GM23338 (cell line): ENCODE measurements at regions not wholly inside any gene's neighbourhood (a gene's known extent, or its start where the extent isn't known, plus 50 kb on each side); places are given as distances from the start of the nearest gene placed in this dataset.

Experiments
- ATAC-seq: fragments of 200-7000 bp; cut with Tn5 transposase; 3 replicates; pipeline ENCODE4 v1.9.1; 2020
- DNase-seq: peaks from one replicate; pipeline ENCODE4 v3.0.0-alpha.2; 2015; ENCODE audit warnings: low spot score
- H2AFZ ChIP-seq: fragments of 200-600 bp; sonication (generic); 2 replicates; pipeline ENCODE4 v1.8.0; 2016; ENCODE audit warnings: antibody characterized with exemption, mild to moderate bottlenecking, moderate library complexity
- H3F3A ChIP-seq: fragments of 200-600 bp; sonication (generic); replicated peaks from 2 replicates; pipeline ENCODE4 v1.8.0; 2017; ENCODE audit warnings: antibody characterized with exemption, mixed run types, low read depth
- H3K27ac ChIP-seq: fragments of 200-600 bp; sonication (generic); 2 replicates; pipeline ENCODE4 v1.6.1; 2016; ENCODE audit warnings: low read depth
- H3K27me3 ChIP-seq: fragments of 200-600 bp; sonication (generic); 2 replicates; pipeline ENCODE4 v1.8.0; 2016; ENCODE audit warnings: mild to moderate bottlenecking, mixed run types, moderate library complexity; ENCODE audit not compliant: insufficient read depth
- H3K36me3 ChIP-seq: fragments of 200-600 bp; sonication (generic); 2 replicates; pipeline ENCODE4 v1.8.0; 2016; ENCODE audit warnings: mild to moderate bottlenecking; ENCODE audit not compliant: insufficient read depth
- H3K4me1 ChIP-seq: fragments of 200-600 bp; sonication (generic); 2 replicates; pipeline ENCODE4 v1.8.0; 2016; ENCODE audit warnings: mild to moderate bottlenecking, moderate library complexity; ENCODE audit not compliant: insufficient read depth
- H3K4me2 ChIP-seq: fragments of 200-600 bp; sonication (generic); 2 replicates; pipeline ENCODE4 v1.7.1; 2017; ENCODE audit warnings: mixed run types
- H3K4me3 ChIP-seq: fragments of 200-600 bp; sonication (generic); 2 replicates; pipeline ENCODE4 v1.6.1; 2016; ENCODE audit warnings: mixed run types
- H3K79me2 ChIP-seq: fragments of 200-600 bp; sonication (generic); replicated peaks from 2 replicates; pipeline ENCODE4 v1.8.0; 2017; ENCODE audit warnings: mild to moderate bottlenecking; ENCODE audit not compliant: insufficient read depth
- H3K9me2 ChIP-seq: fragments of 200-600 bp; sonication (generic); 2 replicates; pipeline ENCODE4 v1.8.0; 2017; ENCODE audit not compliant: insufficient read depth
- H4K20me1 ChIP-seq: fragments of 200-600 bp; sonication (generic); replicated peaks from 2 replicates; pipeline ENCODE4 v1.8.0; 2017; ENCODE audit warnings: mild to moderate bottlenecking; ENCODE audit not compliant: insufficient read depth
- H3K27ac Mint-ChIP-seq: 2 replicates; pipeline ENCODE4 v1.8.0; 2020; ENCODE audit warnings: inconsistent platforms, mild to moderate bottlenecking, moderate library complexity, mixed read lengths
- H3K27me3 Mint-ChIP-seq: 3 replicates; pipeline ENCODE4 v1.8.0; 2022; ENCODE audit warnings: low read depth, mild to moderate bottlenecking, moderate library complexity, mixed read lengths, inconsistent platforms; ENCODE audit not compliant: insufficient read depth, poor library complexity
- H3K36me3 Mint-ChIP-seq: 3 replicates; pipeline ENCODE4 v1.8.0; 2021; ENCODE audit warnings: low read depth, mild to moderate bottlenecking, inconsistent platforms, moderate library complexity, mixed read lengths
- H3K4me1 Mint-ChIP-seq: 3 replicates; pipeline ENCODE4 v1.8.0; 2020; ENCODE audit warnings: mild to moderate bottlenecking, inconsistent platforms, mixed read lengths
- H3K4me3 Mint-ChIP-seq: 3 replicates; pipeline ENCODE4 v1.8.0; 2021; ENCODE audit warnings: moderate library complexity, mild to moderate bottlenecking, inconsistent platforms, mixed read lengths
- H3K9me3 Mint-ChIP-seq: 3 replicates; pipeline ENCODE4 v1.8.0; 2020; ENCODE audit warnings: moderate library complexity, mild to moderate bottlenecking, inconsistent platforms, mixed read lengths
- CREB1 ChIP-seq: fragments of 250-450 bp; sonication (Bioruptor Pico); IDR thresholded peaks from 2 replicates; pipeline ENCODE4 v1.5.0; 2020; ENCODE audit warnings: low read depth, mild to moderate bottlenecking, moderate library complexity
- CTCF ChIP-seq, 2 experiments: fragments of 200-600 bp in 1 of 2; sonication (generic) in 1 of 2; conservative IDR thresholded peaks; 2 replicates each; pipeline versions ENCODE4 v1.5.1 to v1.6.1; 2016 to 2017; ENCODE audit warnings: antibody characterized with exemption in 2 of 2, low read depth in 2 of 2, mild to moderate bottlenecking in 2 of 2, moderate library complexity in 1 of 2
- ETS1 ChIP-seq: IDR thresholded peaks from 2 replicates; pipeline ENCODE4 v1.6.1; 2016; ENCODE audit warnings: antibody characterized with exemption
- EZH2 ChIP-seq: fragments of 200-600 bp; sonication (generic); IDR thresholded peaks from one replicate; pipeline ENCODE4 v1.8.0; 2017; ENCODE audit warnings: antibody characterized with exemption, mild to moderate bottlenecking, low read depth; ENCODE audit not compliant: unreplicated experiment
- EZH2phosphoT487 ChIP-seq: fragments of 200-600 bp; sonication (generic); IDR thresholded peaks from one replicate; pipeline ENCODE4 v1.8.1; 2018; ENCODE audit warnings: antibody characterized with exemption; ENCODE audit not compliant: unreplicated experiment
- JUNB ChIP-seq: IDR thresholded peaks from one replicate; pipeline ENCODE4 v1.6.1; 2016; ENCODE audit warnings: antibody characterized with exemption; ENCODE audit not compliant: unreplicated experiment
- NANOG ChIP-seq: IDR thresholded peaks from 2 replicates; pipeline ENCODE4 v1.6.1; 2016; ENCODE audit warnings: antibody characterized with exemption, borderline replicate concordance
- POLR2AphosphoS5 ChIP-seq: IDR thresholded peaks from 2 replicates; pipeline ENCODE4 v1.6.1; 2016; ENCODE audit warnings: antibody characterized with exemption, low read depth
- REST ChIP-seq: IDR thresholded peaks from one replicate; pipeline ENCODE4 v1.6.1; 2018; ENCODE audit warnings: antibody characterized with exemption; ENCODE audit not compliant: unreplicated experiment
- STAT1 ChIP-seq: IDR thresholded peaks from one replicate; pipeline ENCODE4 v1.6.1; 2016; ENCODE audit warnings: antibody characterized with exemption; ENCODE audit not compliant: unreplicated experiment
- ZNF114 ChIP-seq: fragments of 250-450 bp; sonication (Bioruptor Pico); IDR thresholded peaks from 2 replicates; pipeline ENCODE4 v1.5.0; 2020; ENCODE audit warnings: mild to moderate bottlenecking, moderate library complexity
- ZNF331 ChIP-seq: fragments of 250-450 bp; sonication (Bioruptor Pico); IDR thresholded peaks from 2 replicates; pipeline ENCODE4 v1.5.0; 2020; ENCODE audit warnings: low read depth, mild to moderate bottlenecking, moderate library complexity
- ZNF462 ChIP-seq: fragments of 250-450 bp; sonication (Bioruptor Pico); IDR thresholded peaks from 2 replicates; pipeline ENCODE4 v1.5.0; 2020; ENCODE audit warnings: mild to moderate bottlenecking, moderate library complexity

- Mint-ChIP-seq H3K36me3 (no peaks in the 10 kb centered on the region), H3K4me3 (no peak overlapping the region), H3K4me1 (no peaks in the 10 kb centered on the region), H3K27ac (no peak overlapping the region), H3K9me3 (no peaks in the 10 kb centered on the region), H3K27me3 (no peaks in the 10 kb centered on the region)
- H3F3A ChIP-seq: no peaks in the 10 kb centered on the region
- DNase-seq: no peak
- no peak overlapping the region for H2AFZ ChIP-seq
- no peaks in the 10 kb centered on the region for H3K79me2 ChIP-seq
- no peaks in the 10 kb centered on the region for H3K9me2 ChIP-seq
- H3K27me3 ChIP-seq: no peaks in the 10 kb centered on the region
- H3K4me1 ChIP-seq: no peaks in the 10 kb centered on the region
- TF ChIP-seq POLR2AphosphoS5 (no peak), ZNF462 (no peak), CREB1 (no peak), ZNF114 (CRISPR knock-in tag) (no peak), NANOG (no peak), EZH2 (no peak), REST (no peak), EZH2phosphoT487 (no peak), JUNB (no peak), ETS1 (no peak), STAT1 (no peak), ZNF331 (no peak), CTCF (conservative IDR thresholded peaks at IDR 0.05; ENCODE audit: low read depth in 2 of 2) (no peak)
- H3K27ac ChIP-seq: no peak overlapping the region
- no peak overlapping the region for H3K4me2 ChIP-seq
- H3K4me3 ChIP-seq: no peak overlapping the region
- H4K20me1 ChIP-seq: no peaks in the 10 kb centered on the region
- no peak for ATAC-seq
- no peaks in the 10 kb centered on the region for H3K36me3 ChIP-seq
These were observed 99.2 kb downstream of the PLPPR4 start for GRCh38 chr1:99363531-99363930.
